ENCODE measurements at regions not wholly inside any gene's neighbourhood (a gene's known extent, or its start where the extent isn't known, plus 50 kb on each side); places are given as distances from the start of the nearest gene placed in this dataset.

- TF ChIP-seq CTCF (conservative IDR thresholded peaks at IDR 0.05) (no peak), ZFX (IDR thresholded peaks at IDR 0.05) (no peak)
Measured at GRCh38 chr18:44133483-44133882, 547.2 kb upstream of the SETBP1 start.
